GM23338 (cell line): ENCODE measurements at regions not wholly inside any gene's neighbourhood (a gene's known extent, or its start where the extent isn't known, plus 50 kb on each side); places are given as distances from the start of the nearest gene placed in this dataset.

ENCODE experiments used
- ATAC-seq: fragments of 200-7000 bp; cut with Tn5 transposase; 3 replicates; pipeline ENCODE4 v1.9.1; 2020
- DNase-seq: peaks from one replicate; pipeline ENCODE4 v3.0.0-alpha.2; 2015; ENCODE audit warnings: low spot score
- H2AFZ ChIP-seq: fragments of 200-600 bp; sonication (generic); 2 replicates; pipeline ENCODE4 v1.8.0; 2016; ENCODE audit warnings: antibody characterized with exemption, mild to moderate bottlenecking, moderate library complexity
- H3F3A ChIP-seq: fragments of 200-600 bp; sonication (generic); replicated peaks from 2 replicates; pipeline ENCODE4 v1.8.0; 2017; ENCODE audit warnings: antibody characterized with exemption, mixed run types, low read depth
- H3K27ac ChIP-seq: fragments of 200-600 bp; sonication (generic); 2 replicates; pipeline ENCODE4 v1.6.1; 2016; ENCODE audit warnings: low read depth
- H3K27me3 ChIP-seq: fragments of 200-600 bp; sonication (generic); 2 replicates; pipeline ENCODE4 v1.8.0; 2016; ENCODE audit warnings: mild to moderate bottlenecking, mixed run types, moderate library complexity; ENCODE audit not compliant: insufficient read depth
- H3K36me3 ChIP-seq: fragments of 200-600 bp; sonication (generic); 2 replicates; pipeline ENCODE4 v1.8.0; 2016; ENCODE audit warnings: mild to moderate bottlenecking; ENCODE audit not compliant: insufficient read depth
- H3K4me1 ChIP-seq: fragments of 200-600 bp; sonication (generic); 2 replicates; pipeline ENCODE4 v1.8.0; 2016; ENCODE audit warnings: mild to moderate bottlenecking, moderate library complexity; ENCODE audit not compliant: insufficient read depth
- H3K4me2 ChIP-seq: fragments of 200-600 bp; sonication (generic); 2 replicates; pipeline ENCODE4 v1.7.1; 2017; ENCODE audit warnings: mixed run types
- H3K4me3 ChIP-seq: fragments of 200-600 bp; sonication (generic); 2 replicates; pipeline ENCODE4 v1.6.1; 2016; ENCODE audit warnings: mixed run types
- H3K79me2 ChIP-seq: fragments of 200-600 bp; sonication (generic); replicated peaks from 2 replicates; pipeline ENCODE4 v1.8.0; 2017; ENCODE audit warnings: mild to moderate bottlenecking; ENCODE audit not compliant: insufficient read depth
- H3K9me2 ChIP-seq: fragments of 200-600 bp; sonication (generic); 2 replicates; pipeline ENCODE4 v1.8.0; 2017; ENCODE audit not compliant: insufficient read depth
- H4K20me1 ChIP-seq: fragments of 200-600 bp; sonication (generic); replicated peaks from 2 replicates; pipeline ENCODE4 v1.8.0; 2017; ENCODE audit warnings: mild to moderate bottlenecking; ENCODE audit not compliant: insufficient read depth
- H3K27ac Mint-ChIP-seq: 2 replicates; pipeline ENCODE4 v1.8.0; 2020; ENCODE audit warnings: inconsistent platforms, mild to moderate bottlenecking, moderate library complexity, mixed read lengths
- H3K27me3 Mint-ChIP-seq: 3 replicates; pipeline ENCODE4 v1.8.0; 2022; ENCODE audit warnings: low read depth, mild to moderate bottlenecking, moderate library complexity, mixed read lengths, inconsistent platforms; ENCODE audit not compliant: insufficient read depth, poor library complexity
- H3K36me3 Mint-ChIP-seq: 3 replicates; pipeline ENCODE4 v1.8.0; 2021; ENCODE audit warnings: low read depth, mild to moderate bottlenecking, inconsistent platforms, moderate library complexity, mixed read lengths
- H3K4me1 Mint-ChIP-seq: 3 replicates; pipeline ENCODE4 v1.8.0; 2020; ENCODE audit warnings: mild to moderate bottlenecking, inconsistent platforms, mixed read lengths
- H3K4me3 Mint-ChIP-seq: 3 replicates; pipeline ENCODE4 v1.8.0; 2021; ENCODE audit warnings: moderate library complexity, mild to moderate bottlenecking, inconsistent platforms, mixed read lengths
- H3K9me3 Mint-ChIP-seq: 3 replicates; pipeline ENCODE4 v1.8.0; 2020; ENCODE audit warnings: moderate library complexity, mild to moderate bottlenecking, inconsistent platforms, mixed read lengths
- EZH2 ChIP-seq: fragments of 200-600 bp; sonication (generic); IDR thresholded peaks from one replicate; pipeline ENCODE4 v1.8.0; 2017; ENCODE audit warnings: antibody characterized with exemption, mild to moderate bottlenecking, low read depth; ENCODE audit not compliant: unreplicated experiment
- EZH2phosphoT487 ChIP-seq: fragments of 200-600 bp; sonication (generic); IDR thresholded peaks from one replicate; pipeline ENCODE4 v1.8.1; 2018; ENCODE audit warnings: antibody characterized with exemption; ENCODE audit not compliant: unreplicated experiment
- JUNB ChIP-seq: IDR thresholded peaks from one replicate; pipeline ENCODE4 v1.6.1; 2016; ENCODE audit warnings: antibody characterized with exemption; ENCODE audit not compliant: unreplicated experiment
- NANOG ChIP-seq: IDR thresholded peaks from 2 replicates; pipeline ENCODE4 v1.6.1; 2016; ENCODE audit warnings: antibody characterized with exemption, borderline replicate concordance
- POLR2AphosphoS5 ChIP-seq: IDR thresholded peaks from 2 replicates; pipeline ENCODE4 v1.6.1; 2016; ENCODE audit warnings: antibody characterized with exemption, low read depth
- ZNF462 ChIP-seq: fragments of 250-450 bp; sonication (Bioruptor Pico); IDR thresholded peaks from 2 replicates; pipeline ENCODE4 v1.5.0; 2020; ENCODE audit warnings: mild to moderate bottlenecking, moderate library complexity

GRCh38 chr6:22113026-22113766 lies 183.6 kb downstream of the PRL start:
- no peak for DNase-seq
- no peak overlapping the region for H3K27ac ChIP-seq

More at GRCh38 chr6:22113026-22113766, 183.6 kb downstream of the PRL start:
- H3K4me2 ChIP-seq = no peak overlapping the region
- Mint-ChIP-seq H3K4me1 (no peaks in the 10 kb centered on the region), H3K27ac (no peak overlapping the region), H3K4me3 (no peak overlapping the region), H3K27me3 (no peaks in the 10 kb centered on the region), H3K36me3 (peaks cover 24% of the 10 kb centered on the region), H3K9me3 (no peaks in the 10 kb centered on the region; the same call in 2 of the 3 replicates)
- no peak for ATAC-seq
- H3K27me3 ChIP-seq = no peaks in the 10 kb centered on the region
- no peaks in the 10 kb centered on the region for H3F3A ChIP-seq
- H3K79me2 ChIP-seq = no peaks in the 10 kb centered on the region
- TF ChIP-seq ZNF462 (no peak), POLR2AphosphoS5 (no peak), EZH2 (no peak), EZH2phosphoT487 (no peak), NANOG (no peak), JUNB (no peak)
- peaks cover 5% of the 10 kb centered on the region; the same call in 1 of the 2 replicates for H4K20me1 ChIP-seq
- no peak overlapping the region for H3K4me3 ChIP-seq
- H2AFZ ChIP-seq = no peak overlapping the region
- H3K36me3 ChIP-seq = 0 out of 2 replicates have a peak, but pooled peaks cover 8% of the 10 kb centered on the region
- H3K4me1 ChIP-seq = no peaks in the 10 kb centered on the region
- no peaks in the 10 kb centered on the region for H3K9me2 ChIP-seq
